A673 (cell line): ENCODE measurements at regions not wholly inside any gene's neighbourhood (a gene's known extent, or its start where the extent isn't known, plus 50 kb on each side); places are given as distances from the start of the nearest gene placed in this dataset.

Source experiments
- CTCF ChIP-seq: fragments of 300-800, 200-600 bp; sonication (generic); conservative IDR thresholded peaks from 2 replicates; pipeline ENCODE4 v1.5.1; 2017; ENCODE audit warnings: low read depth, mild to moderate bottlenecking, antibody characterized with exemption, low read length, moderate library complexity, mixed read lengths
- EZH2 ChIP-seq: fragments of 200-600 bp; sonication (generic); IDR thresholded peaks from 2 replicates; pipeline ENCODE4 v1.6.1; 2017; ENCODE audit warnings: borderline replicate concordance, low read depth, mild to moderate bottlenecking, mixed read lengths, antibody characterized with exemption, low read length; ENCODE audit not compliant: poor library complexity, severe bottlenecking

- TF ChIP-seq CTCF (no peak), EZH2 (no peak)
These were observed 240.9 kb upstream of the PTER start for GRCh38 chr10:16195894-16196293.
